K562 (cell line): ENCODE measurements at regions not wholly inside any gene's neighbourhood (a gene's known extent, or its start where the extent isn't known, plus 50 kb on each side); places are given as distances from the start of the nearest gene placed in this dataset.

Experiments
- BHLHE40 ChIP-seq: IDR thresholded peaks from 2 replicates; pipeline ENCODE4 v1.6.1; 2011; ENCODE audit warnings: low read length, improper control_type of control experiment
- FOXJ2 ChIP-seq: fragments of 200-800 bp; sonication (Bioruptor generic); IDR thresholded peaks from 2 replicates; pipeline ENCODE4 v1.6.1; 2016; ENCODE audit warnings: missing genetic modification characterization, missing compliant biosample characterization
- FOXJ3 ChIP-seq: sonication (generic); formaldehyde crosslinking; IDR thresholded peaks from 2 replicates; pipeline ENCODE4 v1.4.0; 2020; ENCODE audit warnings: mild to moderate bottlenecking, missing genetic modification reagents
- FOXP1 ChIP-seq: sonication (generic); formaldehyde crosslinking; IDR thresholded peaks from 2 replicates; pipeline ENCODE4 v1.8.0; 2022; ENCODE audit warnings: mild to moderate bottlenecking, missing genetic modification reagents
- GATAD2B ChIP-seq: fragments of 450-650 bp; IDR thresholded peaks from 2 replicates; pipeline ENCODE4 v1.6.1; 2017; ENCODE audit warnings: mild to moderate bottlenecking, borderline replicate concordance
- KLF6 ChIP-seq: fragments of 250-450 bp; sonication (Bioruptor Pico); IDR thresholded peaks from 2 replicates; pipeline ENCODE4 v1.4.0; 2020; ENCODE audit warnings: mild to moderate bottlenecking, moderate library complexity, borderline replicate concordance
- NR2C2 ChIP-seq, 2 experiments: fragments of 200-800 bp in 1 of 2; sonication (Bioruptor generic) in 1 of 2; sonication (generic) in 1 of 2; formaldehyde crosslinking in 1 of 2; IDR thresholded peaks; 2 replicates each; pipeline versions ENCODE4 v1.6.1 to v1.8.0; 2016 to 2022; ENCODE audit warnings: mild to moderate bottlenecking in 1 of 2, missing compliant biosample characterization in 1 of 2, missing genetic modification characterization in 1 of 2, missing genetic modification reagents in 1 of 2
- SAFB2 ChIP-seq: fragments of 200-400 bp; formaldehyde crosslinking; IDR thresholded peaks from 2 replicates; pipeline ENCODE4 v1.6.1; 2018; ENCODE audit warnings: borderline replicate concordance, low read length, low read depth, moderate library complexity; ENCODE audit not compliant: severe bottlenecking
- TEAD4 ChIP-seq, 2 experiments: sonication (generic) in 1 of 2; formaldehyde crosslinking in 1 of 2; IDR thresholded peaks; 2 replicates each; pipeline versions ENCODE4 v1.6.1 to v1.8.0; 2012 to 2022; ENCODE audit warnings: borderline replicate concordance in 1 of 2, inconsistent platforms in 1 of 2, low read length in 1 of 2, mild to moderate bottlenecking in 1 of 2, missing genetic modification reagents in 1 of 2
- ZBTB7A ChIP-seq: IDR thresholded peaks from 2 replicates; pipeline ENCODE4 v1.6.1; 2011; ENCODE audit warnings: low read depth, mild to moderate bottlenecking, low read length, moderate library complexity, borderline replicate concordance; ENCODE audit not compliant: control insufficient read depth
- ZNF707 ChIP-seq: fragments of 250-450 bp; sonication (Bioruptor Pico); conservative IDR thresholded peaks from 2 replicates; pipeline ENCODE4 v1.8.0; 2022; ENCODE audit warnings: inconsistent platforms, mild to moderate bottlenecking, moderate library complexity
- TF ChIP-seq, protein P1 (sequence below), 3 experiments: IDR thresholded peaks in 2 of 3; conservative IDR thresholded peaks in 1 of 3; 2 replicates each; pipeline ENCODE4 v1.5.1; 2011 to 2012; ENCODE audit warnings: low read length in 3 of 3, mild to moderate bottlenecking in 3 of 3, control low read depth in 2 of 3, improper control_type of control experiment in 1 of 3, inconsistent platforms in 1 of 3, low read depth in 1 of 3, mixed read lengths in 1 of 3, moderate library complexity in 1 of 3; ENCODE audit not compliant: insufficient read depth in 2 of 3
- TF ChIP-seq, protein P2 (sequence below): sonication (generic); formaldehyde crosslinking; IDR thresholded peaks from 2 replicates; pipeline ENCODE4 v1.8.1; 2023; ENCODE audit warnings: mild to moderate bottlenecking, missing genetic modification reagents

DNA sequence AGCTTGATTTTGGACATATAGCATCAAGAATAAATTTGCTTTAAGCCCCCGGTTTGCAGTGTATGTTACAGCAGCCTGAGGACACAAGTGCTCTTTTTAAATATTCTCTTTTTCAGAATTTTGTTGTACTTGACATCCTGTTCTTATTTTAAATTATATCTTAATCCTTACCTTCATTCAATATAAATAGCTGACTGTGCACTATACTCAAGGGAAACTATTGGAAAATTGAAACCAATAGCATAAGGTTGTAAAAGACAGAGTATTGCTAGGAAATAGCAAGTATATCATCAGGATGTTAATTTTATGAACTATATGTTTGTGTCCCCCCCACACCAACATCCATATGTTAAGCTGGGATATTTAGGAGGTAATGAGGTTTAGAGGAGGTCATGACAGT lies 120.4 kb upstream of the CDH10 start:
- TF ChIP-seq, protein P1, sequence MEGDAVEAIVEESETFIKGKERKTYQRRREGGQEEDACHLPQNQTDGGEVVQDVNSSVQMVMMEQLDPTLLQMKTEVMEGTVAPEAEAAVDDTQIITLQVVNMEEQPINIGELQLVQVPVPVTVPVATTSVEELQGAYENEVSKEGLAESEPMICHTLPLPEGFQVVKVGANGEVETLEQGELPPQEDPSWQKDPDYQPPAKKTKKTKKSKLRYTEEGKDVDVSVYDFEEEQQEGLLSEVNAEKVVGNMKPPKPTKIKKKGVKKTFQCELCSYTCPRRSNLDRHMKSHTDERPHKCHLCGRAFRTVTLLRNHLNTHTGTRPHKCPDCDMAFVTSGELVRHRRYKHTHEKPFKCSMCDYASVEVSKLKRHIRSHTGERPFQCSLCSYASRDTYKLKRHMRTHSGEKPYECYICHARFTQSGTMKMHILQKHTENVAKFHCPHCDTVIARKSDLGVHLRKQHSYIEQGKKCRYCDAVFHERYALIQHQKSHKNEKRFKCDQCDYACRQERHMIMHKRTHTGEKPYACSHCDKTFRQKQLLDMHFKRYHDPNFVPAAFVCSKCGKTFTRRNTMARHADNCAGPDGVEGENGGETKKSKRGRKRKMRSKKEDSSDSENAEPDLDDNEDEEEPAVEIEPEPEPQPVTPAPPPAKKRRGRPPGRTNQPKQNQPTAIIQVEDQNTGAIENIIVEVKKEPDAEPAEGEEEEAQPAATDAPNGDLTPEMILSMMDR (IDR thresholded peaks at IDR 0.05 in 2 of 3, conservative IDR thresholded peaks at IDR 0.05 in 1 of 3; ENCODE audit: insufficient read depth in 2 of 3, low read depth in 1 of 3, low read length in 3 of 3), result no peak
- TF ChIP-seq FOXJ2 (tag), result no peak
- no peak for TF ChIP-seq NR2C2 (CRISPR knock-in tag; IDR thresholded peaks at IDR 0.05)
- no peak for TF ChIP-seq NR2C2 (tag; IDR thresholded peaks at IDR 0.05)
- no peak for TF ChIP-seq ZBTB7A
- TF ChIP-seq ZNF707 (CRISPR knock-in tag), result no peak
- TF ChIP-seq, protein P2, sequence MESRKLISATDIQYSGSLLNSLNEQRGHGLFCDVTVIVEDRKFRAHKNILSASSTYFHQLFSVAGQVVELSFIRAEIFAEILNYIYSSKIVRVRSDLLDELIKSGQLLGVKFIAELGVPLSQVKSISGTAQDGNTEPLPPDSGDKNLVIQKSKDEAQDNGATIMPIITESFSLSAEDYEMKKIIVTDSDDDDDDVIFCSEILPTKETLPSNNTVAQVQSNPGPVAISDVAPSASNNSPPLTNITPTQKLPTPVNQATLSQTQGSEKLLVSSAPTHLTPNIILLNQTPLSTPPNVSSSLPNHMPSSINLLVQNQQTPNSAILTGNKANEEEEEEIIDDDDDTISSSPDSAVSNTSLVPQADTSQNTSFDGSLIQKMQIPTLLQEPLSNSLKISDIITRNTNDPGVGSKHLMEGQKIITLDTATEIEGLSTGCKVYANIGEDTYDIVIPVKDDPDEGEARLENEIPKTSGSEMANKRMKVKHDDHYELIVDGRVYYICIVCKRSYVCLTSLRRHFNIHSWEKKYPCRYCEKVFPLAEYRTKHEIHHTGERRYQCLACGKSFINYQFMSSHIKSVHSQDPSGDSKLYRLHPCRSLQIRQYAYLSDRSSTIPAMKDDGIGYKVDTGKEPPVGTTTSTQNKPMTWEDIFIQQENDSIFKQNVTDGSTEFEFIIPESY, result no peak
- no peak for TF ChIP-seq BHLHE40
- no peak for TF ChIP-seq FOXJ3 (CRISPR knock-in tag)
- no peak for TF ChIP-seq GATAD2B
- no peak for TF ChIP-seq FOXP1 (CRISPR knock-in tag)
- no peak for TF ChIP-seq KLF6
- no peak for TF ChIP-seq TEAD4 (IDR thresholded peaks at IDR 0.05; ENCODE audit: low read length)
- no peak for TF ChIP-seq TEAD4 (CRISPR knock-in tag; IDR thresholded peaks at IDR 0.05; ENCODE audit: borderline replicate concordance)
- no peak for TF ChIP-seq SAFB2
